GM23338 (cell line): ENCODE measurements at regions not wholly inside any gene's neighbourhood (a gene's known extent, or its start where the extent isn't known, plus 50 kb on each side); places are given as distances from the start of the nearest gene placed in this dataset.

Source experiments
- ATAC-seq: fragments of 200-7000 bp; cut with Tn5 transposase; 3 replicates; pipeline ENCODE4 v1.9.1; 2020
- DNase-seq: peaks from one replicate; pipeline ENCODE4 v3.0.0-alpha.2; 2015; ENCODE audit warnings: low spot score
- H2AFZ ChIP-seq: fragments of 200-600 bp; sonication (generic); 2 replicates; pipeline ENCODE4 v1.8.0; 2016; ENCODE audit warnings: antibody characterized with exemption, mild to moderate bottlenecking, moderate library complexity
- H3F3A ChIP-seq: fragments of 200-600 bp; sonication (generic); replicated peaks from 2 replicates; pipeline ENCODE4 v1.8.0; 2017; ENCODE audit warnings: antibody characterized with exemption, mixed run types, low read depth
- H3K27ac ChIP-seq: fragments of 200-600 bp; sonication (generic); 2 replicates; pipeline ENCODE4 v1.6.1; 2016; ENCODE audit warnings: low read depth
- H3K27me3 ChIP-seq: fragments of 200-600 bp; sonication (generic); 2 replicates; pipeline ENCODE4 v1.8.0; 2016; ENCODE audit warnings: mild to moderate bottlenecking, mixed run types, moderate library complexity; ENCODE audit not compliant: insufficient read depth
- H3K36me3 ChIP-seq: fragments of 200-600 bp; sonication (generic); 2 replicates; pipeline ENCODE4 v1.8.0; 2016; ENCODE audit warnings: mild to moderate bottlenecking; ENCODE audit not compliant: insufficient read depth
- H3K4me1 ChIP-seq: fragments of 200-600 bp; sonication (generic); 2 replicates; pipeline ENCODE4 v1.8.0; 2016; ENCODE audit warnings: mild to moderate bottlenecking, moderate library complexity; ENCODE audit not compliant: insufficient read depth
- H3K4me2 ChIP-seq: fragments of 200-600 bp; sonication (generic); 2 replicates; pipeline ENCODE4 v1.7.1; 2017; ENCODE audit warnings: mixed run types
- H3K4me3 ChIP-seq: fragments of 200-600 bp; sonication (generic); 2 replicates; pipeline ENCODE4 v1.6.1; 2016; ENCODE audit warnings: mixed run types
- H3K79me2 ChIP-seq: fragments of 200-600 bp; sonication (generic); replicated peaks from 2 replicates; pipeline ENCODE4 v1.8.0; 2017; ENCODE audit warnings: mild to moderate bottlenecking; ENCODE audit not compliant: insufficient read depth
- H3K9me2 ChIP-seq: fragments of 200-600 bp; sonication (generic); 2 replicates; pipeline ENCODE4 v1.8.0; 2017; ENCODE audit not compliant: insufficient read depth
- H4K20me1 ChIP-seq: fragments of 200-600 bp; sonication (generic); replicated peaks from 2 replicates; pipeline ENCODE4 v1.8.0; 2017; ENCODE audit warnings: mild to moderate bottlenecking; ENCODE audit not compliant: insufficient read depth
- H3K27ac Mint-ChIP-seq: 2 replicates; pipeline ENCODE4 v1.8.0; 2020; ENCODE audit warnings: inconsistent platforms, mild to moderate bottlenecking, moderate library complexity, mixed read lengths
- H3K27me3 Mint-ChIP-seq: 3 replicates; pipeline ENCODE4 v1.8.0; 2022; ENCODE audit warnings: low read depth, mild to moderate bottlenecking, moderate library complexity, mixed read lengths, inconsistent platforms; ENCODE audit not compliant: insufficient read depth, poor library complexity
- H3K36me3 Mint-ChIP-seq: 3 replicates; pipeline ENCODE4 v1.8.0; 2021; ENCODE audit warnings: low read depth, mild to moderate bottlenecking, inconsistent platforms, moderate library complexity, mixed read lengths
- H3K4me1 Mint-ChIP-seq: 3 replicates; pipeline ENCODE4 v1.8.0; 2020; ENCODE audit warnings: mild to moderate bottlenecking, inconsistent platforms, mixed read lengths
- H3K4me3 Mint-ChIP-seq: 3 replicates; pipeline ENCODE4 v1.8.0; 2021; ENCODE audit warnings: moderate library complexity, mild to moderate bottlenecking, inconsistent platforms, mixed read lengths
- H3K9me3 Mint-ChIP-seq: 3 replicates; pipeline ENCODE4 v1.8.0; 2020; ENCODE audit warnings: moderate library complexity, mild to moderate bottlenecking, inconsistent platforms, mixed read lengths
- CREB1 ChIP-seq: fragments of 250-450 bp; sonication (Bioruptor Pico); IDR thresholded peaks from 2 replicates; pipeline ENCODE4 v1.5.0; 2020; ENCODE audit warnings: low read depth, mild to moderate bottlenecking, moderate library complexity
- EZH2 ChIP-seq: fragments of 200-600 bp; sonication (generic); IDR thresholded peaks from one replicate; pipeline ENCODE4 v1.8.0; 2017; ENCODE audit warnings: antibody characterized with exemption, mild to moderate bottlenecking, low read depth; ENCODE audit not compliant: unreplicated experiment
- EZH2phosphoT487 ChIP-seq: fragments of 200-600 bp; sonication (generic); IDR thresholded peaks from one replicate; pipeline ENCODE4 v1.8.1; 2018; ENCODE audit warnings: antibody characterized with exemption; ENCODE audit not compliant: unreplicated experiment
- JUNB ChIP-seq: IDR thresholded peaks from one replicate; pipeline ENCODE4 v1.6.1; 2016; ENCODE audit warnings: antibody characterized with exemption; ENCODE audit not compliant: unreplicated experiment
- NANOG ChIP-seq: IDR thresholded peaks from 2 replicates; pipeline ENCODE4 v1.6.1; 2016; ENCODE audit warnings: antibody characterized with exemption, borderline replicate concordance
- POLR2AphosphoS5 ChIP-seq: IDR thresholded peaks from 2 replicates; pipeline ENCODE4 v1.6.1; 2016; ENCODE audit warnings: antibody characterized with exemption, low read depth
- STAT1 ChIP-seq: IDR thresholded peaks from one replicate; pipeline ENCODE4 v1.6.1; 2016; ENCODE audit warnings: antibody characterized with exemption; ENCODE audit not compliant: unreplicated experiment
- ZNF114 ChIP-seq: fragments of 250-450 bp; sonication (Bioruptor Pico); IDR thresholded peaks from 2 replicates; pipeline ENCODE4 v1.5.0; 2020; ENCODE audit warnings: mild to moderate bottlenecking, moderate library complexity
- ZNF331 ChIP-seq: fragments of 250-450 bp; sonication (Bioruptor Pico); IDR thresholded peaks from 2 replicates; pipeline ENCODE4 v1.5.0; 2020; ENCODE audit warnings: low read depth, mild to moderate bottlenecking, moderate library complexity
- TF ChIP-seq, protein P1 (sequence below): IDR thresholded peaks from 2 replicates; pipeline ENCODE4 v1.6.1; 2016; ENCODE audit warnings: antibody characterized with exemption
- TF ChIP-seq, protein P2 (sequence below): IDR thresholded peaks from one replicate; pipeline ENCODE4 v1.6.1; 2018; ENCODE audit warnings: antibody characterized with exemption; ENCODE audit not compliant: unreplicated experiment
- TF ChIP-seq, protein P3 (sequence below): fragments of 250-450 bp; sonication (Bioruptor Pico); IDR thresholded peaks from 2 replicates; pipeline ENCODE4 v1.5.0; 2020; ENCODE audit warnings: mild to moderate bottlenecking, moderate library complexity
- TF ChIP-seq, protein P4 (sequence below), 2 experiments: fragments of 200-600 bp in 1 of 2; sonication (generic) in 1 of 2; conservative IDR thresholded peaks; 2 replicates each; pipeline versions ENCODE4 v1.5.1 to v1.6.1; 2016 to 2017; ENCODE audit warnings: antibody characterized with exemption in 2 of 2, low read depth in 2 of 2, mild to moderate bottlenecking in 2 of 2, moderate library complexity in 1 of 2

DNA sequence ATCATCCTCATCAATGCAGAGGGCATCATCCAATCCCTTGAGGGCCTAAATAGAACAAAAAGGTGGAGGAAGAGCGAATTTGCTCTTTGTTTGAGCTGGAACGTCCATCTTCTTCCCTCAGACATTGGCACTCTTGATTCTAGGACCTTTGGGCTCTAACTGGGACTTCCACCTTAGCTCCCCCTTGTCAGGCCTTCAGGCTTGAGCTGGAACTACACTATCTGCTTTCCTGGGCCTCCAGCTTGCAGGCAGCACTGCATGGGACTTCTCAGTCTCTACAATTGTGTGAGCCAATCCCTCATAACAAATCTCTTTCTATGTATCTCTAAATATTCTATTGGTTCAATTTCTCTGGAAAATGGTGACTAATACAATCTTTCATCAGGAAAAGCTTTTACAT lies 155.4 kb downstream of the MCHR2 start:
- Histone ChIP-seq H2AFZ (no peak overlapping the region), H3K9me2 (no peaks in the 10 kb centered on the region)
- ATAC-seq: peak; percentile 74

More for the DNA sequence above, 155.4 kb downstream of the MCHR2 start:
- Histone ChIP-seq H3K4me2 (no peak overlapping the region), H3K4me1 (no peaks in the 10 kb centered on the region), H4K20me1 (no peaks in the 10 kb centered on the region), H3K79me2 (no peaks in the 10 kb centered on the region), H3K27me3 (no peaks in the 10 kb centered on the region), H3K27ac (no peak overlapping the region), H3K36me3 (no peaks in the 10 kb centered on the region), H3F3A (no peaks in the 10 kb centered on the region), H3K4me3 (no peak overlapping the region)
- Mint-ChIP-seq H3K4me3 (no peak overlapping the region), H3K9me3 (no peaks in the 10 kb centered on the region), H3K4me1 (peaks cover 1% of the 10 kb centered on the region; the same call in 2 of the 3 replicates), H3K27ac (no peak overlapping the region), H3K27me3 (no peaks in the 10 kb centered on the region), H3K36me3 (no peaks in the 10 kb centered on the region)
- TF ChIP-seq, protein P1, sequence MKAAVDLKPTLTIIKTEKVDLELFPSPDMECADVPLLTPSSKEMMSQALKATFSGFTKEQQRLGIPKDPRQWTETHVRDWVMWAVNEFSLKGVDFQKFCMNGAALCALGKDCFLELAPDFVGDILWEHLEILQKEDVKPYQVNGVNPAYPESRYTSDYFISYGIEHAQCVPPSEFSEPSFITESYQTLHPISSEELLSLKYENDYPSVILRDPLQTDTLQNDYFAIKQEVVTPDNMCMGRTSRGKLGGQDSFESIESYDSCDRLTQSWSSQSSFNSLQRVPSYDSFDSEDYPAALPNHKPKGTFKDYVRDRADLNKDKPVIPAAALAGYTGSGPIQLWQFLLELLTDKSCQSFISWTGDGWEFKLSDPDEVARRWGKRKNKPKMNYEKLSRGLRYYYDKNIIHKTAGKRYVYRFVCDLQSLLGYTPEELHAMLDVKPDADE: no peak
- TF ChIP-seq EZH2phosphoT487 (no peak), JUNB (no peak), STAT1 (no peak), EZH2 (no peak), ZNF114 (CRISPR knock-in tag) (no peak), POLR2AphosphoS5 (no peak), NANOG (no peak), CREB1 (CRISPR knock-in tag) (no peak), ZNF331 (no peak)
- TF ChIP-seq, protein P2, sequence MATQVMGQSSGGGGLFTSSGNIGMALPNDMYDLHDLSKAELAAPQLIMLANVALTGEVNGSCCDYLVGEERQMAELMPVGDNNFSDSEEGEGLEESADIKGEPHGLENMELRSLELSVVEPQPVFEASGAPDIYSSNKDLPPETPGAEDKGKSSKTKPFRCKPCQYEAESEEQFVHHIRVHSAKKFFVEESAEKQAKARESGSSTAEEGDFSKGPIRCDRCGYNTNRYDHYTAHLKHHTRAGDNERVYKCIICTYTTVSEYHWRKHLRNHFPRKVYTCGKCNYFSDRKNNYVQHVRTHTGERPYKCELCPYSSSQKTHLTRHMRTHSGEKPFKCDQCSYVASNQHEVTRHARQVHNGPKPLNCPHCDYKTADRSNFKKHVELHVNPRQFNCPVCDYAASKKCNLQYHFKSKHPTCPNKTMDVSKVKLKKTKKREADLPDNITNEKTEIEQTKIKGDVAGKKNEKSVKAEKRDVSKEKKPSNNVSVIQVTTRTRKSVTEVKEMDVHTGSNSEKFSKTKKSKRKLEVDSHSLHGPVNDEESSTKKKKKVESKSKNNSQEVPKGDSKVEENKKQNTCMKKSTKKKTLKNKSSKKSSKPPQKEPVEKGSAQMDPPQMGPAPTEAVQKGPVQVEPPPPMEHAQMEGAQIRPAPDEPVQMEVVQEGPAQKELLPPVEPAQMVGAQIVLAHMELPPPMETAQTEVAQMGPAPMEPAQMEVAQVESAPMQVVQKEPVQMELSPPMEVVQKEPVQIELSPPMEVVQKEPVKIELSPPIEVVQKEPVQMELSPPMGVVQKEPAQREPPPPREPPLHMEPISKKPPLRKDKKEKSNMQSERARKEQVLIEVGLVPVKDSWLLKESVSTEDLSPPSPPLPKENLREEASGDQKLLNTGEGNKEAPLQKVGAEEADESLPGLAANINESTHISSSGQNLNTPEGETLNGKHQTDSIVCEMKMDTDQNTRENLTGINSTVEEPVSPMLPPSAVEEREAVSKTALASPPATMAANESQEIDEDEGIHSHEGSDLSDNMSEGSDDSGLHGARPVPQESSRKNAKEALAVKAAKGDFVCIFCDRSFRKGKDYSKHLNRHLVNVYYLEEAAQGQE: no peak
- TF ChIP-seq, protein P3, sequence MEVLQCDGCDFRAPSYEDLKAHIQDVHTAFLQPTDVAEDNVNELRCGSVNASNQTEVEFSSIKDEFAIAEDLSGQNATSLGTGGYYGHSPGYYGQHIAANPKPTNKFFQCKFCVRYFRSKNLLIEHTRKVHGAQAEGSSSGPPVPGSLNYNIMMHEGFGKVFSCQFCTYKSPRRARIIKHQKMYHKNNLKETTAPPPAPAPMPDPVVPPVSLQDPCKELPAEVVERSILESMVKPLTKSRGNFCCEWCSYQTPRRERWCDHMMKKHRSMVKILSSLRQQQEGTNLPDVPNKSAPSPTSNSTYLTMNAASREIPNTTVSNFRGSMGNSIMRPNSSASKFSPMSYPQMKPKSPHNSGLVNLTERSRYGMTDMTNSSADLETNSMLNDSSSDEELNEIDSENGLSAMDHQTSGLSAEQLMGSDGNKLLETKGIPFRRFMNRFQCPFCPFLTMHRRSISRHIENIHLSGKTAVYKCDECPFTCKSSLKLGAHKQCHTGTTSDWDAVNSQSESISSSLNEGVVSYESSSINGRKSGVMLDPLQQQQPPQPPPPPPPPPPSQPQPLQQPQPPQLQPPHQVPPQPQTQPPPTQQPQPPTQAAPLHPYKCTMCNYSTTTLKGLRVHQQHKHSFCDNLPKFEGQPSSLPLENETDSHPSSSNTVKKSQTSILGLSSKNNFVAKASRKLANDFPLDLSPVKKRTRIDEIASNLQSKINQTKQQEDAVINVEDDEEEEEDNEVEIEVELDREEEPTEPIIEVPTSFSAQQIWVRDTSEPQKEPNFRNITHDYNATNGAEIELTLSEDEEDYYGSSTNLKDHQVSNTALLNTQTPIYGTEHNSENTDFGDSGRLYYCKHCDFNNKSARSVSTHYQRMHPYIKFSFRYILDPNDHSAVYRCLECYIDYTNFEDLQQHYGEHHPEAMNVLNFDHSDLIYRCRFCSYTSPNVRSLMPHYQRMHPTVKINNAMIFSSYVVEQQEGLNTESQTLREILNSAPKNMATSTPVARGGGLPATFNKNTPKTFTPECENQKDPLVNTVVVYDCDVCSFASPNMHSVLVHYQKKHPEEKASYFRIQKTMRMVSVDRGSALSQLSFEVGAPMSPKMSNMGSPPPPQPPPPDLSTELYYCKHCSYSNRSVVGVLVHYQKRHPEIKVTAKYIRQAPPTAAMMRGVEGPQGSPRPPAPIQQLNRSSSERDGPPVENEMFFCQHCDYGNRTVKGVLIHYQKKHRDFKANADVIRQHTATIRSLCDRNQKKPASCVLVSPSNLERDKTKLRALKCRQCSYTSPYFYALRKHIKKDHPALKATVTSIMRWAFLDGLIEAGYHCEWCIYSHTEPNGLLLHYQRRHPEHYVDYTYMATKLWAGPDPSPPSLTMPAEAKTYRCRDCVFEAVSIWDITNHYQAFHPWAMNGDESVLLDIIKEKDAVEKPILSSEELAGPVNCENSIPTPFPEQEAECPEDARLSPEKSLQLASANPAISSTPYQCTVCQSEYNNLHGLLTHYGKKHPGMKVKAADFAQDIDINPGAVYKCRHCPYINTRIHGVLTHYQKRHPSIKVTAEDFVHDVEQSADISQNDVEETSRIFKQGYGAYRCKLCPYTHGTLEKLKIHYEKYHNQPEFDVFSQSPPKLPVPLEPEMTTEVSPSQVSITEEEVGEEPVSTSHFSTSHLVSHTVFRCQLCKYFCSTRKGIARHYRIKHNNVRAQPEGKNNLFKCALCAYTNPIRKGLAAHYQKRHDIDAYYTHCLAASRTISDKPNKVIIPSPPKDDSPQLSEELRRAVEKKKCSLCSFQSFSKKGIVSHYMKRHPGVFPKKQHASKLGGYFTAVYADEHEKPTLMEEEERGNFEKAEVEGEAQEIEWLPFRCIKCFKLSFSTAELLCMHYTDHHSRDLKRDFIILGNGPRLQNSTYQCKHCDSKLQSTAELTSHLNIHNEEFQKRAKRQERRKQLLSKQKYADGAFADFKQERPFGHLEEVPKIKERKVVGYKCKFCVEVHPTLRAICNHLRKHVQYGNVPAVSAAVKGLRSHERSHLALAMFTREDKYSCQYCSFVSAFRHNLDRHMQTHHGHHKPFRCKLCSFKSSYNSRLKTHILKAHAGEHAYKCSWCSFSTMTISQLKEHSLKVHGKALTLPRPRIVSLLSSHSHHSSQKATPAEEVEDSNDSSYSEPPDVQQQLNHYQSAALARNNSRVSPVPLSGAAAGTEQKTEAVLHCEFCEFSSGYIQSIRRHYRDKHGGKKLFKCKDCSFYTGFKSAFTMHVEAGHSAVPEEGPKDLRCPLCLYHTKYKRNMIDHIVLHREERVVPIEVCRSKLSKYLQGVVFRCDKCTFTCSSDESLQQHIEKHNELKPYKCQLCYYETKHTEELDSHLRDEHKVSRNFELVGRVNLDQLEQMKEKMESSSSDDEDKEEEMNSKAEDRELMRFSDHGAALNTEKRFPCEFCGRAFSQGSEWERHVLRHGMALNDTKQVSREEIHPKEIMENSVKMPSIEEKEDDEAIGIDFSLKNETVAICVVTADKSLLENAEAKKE: no peak
- TF ChIP-seq, protein P4, sequence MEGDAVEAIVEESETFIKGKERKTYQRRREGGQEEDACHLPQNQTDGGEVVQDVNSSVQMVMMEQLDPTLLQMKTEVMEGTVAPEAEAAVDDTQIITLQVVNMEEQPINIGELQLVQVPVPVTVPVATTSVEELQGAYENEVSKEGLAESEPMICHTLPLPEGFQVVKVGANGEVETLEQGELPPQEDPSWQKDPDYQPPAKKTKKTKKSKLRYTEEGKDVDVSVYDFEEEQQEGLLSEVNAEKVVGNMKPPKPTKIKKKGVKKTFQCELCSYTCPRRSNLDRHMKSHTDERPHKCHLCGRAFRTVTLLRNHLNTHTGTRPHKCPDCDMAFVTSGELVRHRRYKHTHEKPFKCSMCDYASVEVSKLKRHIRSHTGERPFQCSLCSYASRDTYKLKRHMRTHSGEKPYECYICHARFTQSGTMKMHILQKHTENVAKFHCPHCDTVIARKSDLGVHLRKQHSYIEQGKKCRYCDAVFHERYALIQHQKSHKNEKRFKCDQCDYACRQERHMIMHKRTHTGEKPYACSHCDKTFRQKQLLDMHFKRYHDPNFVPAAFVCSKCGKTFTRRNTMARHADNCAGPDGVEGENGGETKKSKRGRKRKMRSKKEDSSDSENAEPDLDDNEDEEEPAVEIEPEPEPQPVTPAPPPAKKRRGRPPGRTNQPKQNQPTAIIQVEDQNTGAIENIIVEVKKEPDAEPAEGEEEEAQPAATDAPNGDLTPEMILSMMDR (conservative IDR thresholded peaks at IDR 0.05; ENCODE audit: low read depth in 2 of 2): no peak
- DNase-seq: peak; percentile 39
